Mammary epithelial cell (primary cell): ENCODE measurements at regions not wholly inside any gene's neighbourhood (a gene's known extent, or its start where the extent isn't known, plus 50 kb on each side); places are given as distances from the start of the nearest gene placed in this dataset.

Experiments used
- EZH2 ChIP-seq: IDR thresholded peaks from 2 replicates; pipeline ENCODE4 v1.6.1; 2012; ENCODE audit warnings: low read length, inconsistent platforms, borderline replicate concordance
- TF ChIP-seq, protein P1 (sequence below), 2 donors: IDR thresholded peaks in 1 of 2; conservative IDR thresholded peaks in 1 of 2; 2 replicates each; pipeline ENCODE4 v1.5.1; 2011 to 2012; ENCODE audit warnings: inconsistent platforms in 2 of 2, low read length in 2 of 2, mild to moderate bottlenecking in 2 of 2, control low read depth in 1 of 2, low read depth in 1 of 2; ENCODE audit not compliant: insufficient read depth in 1 of 2; ENCODE audit errors: extremely low read depth in 1 of 2

DNA sequence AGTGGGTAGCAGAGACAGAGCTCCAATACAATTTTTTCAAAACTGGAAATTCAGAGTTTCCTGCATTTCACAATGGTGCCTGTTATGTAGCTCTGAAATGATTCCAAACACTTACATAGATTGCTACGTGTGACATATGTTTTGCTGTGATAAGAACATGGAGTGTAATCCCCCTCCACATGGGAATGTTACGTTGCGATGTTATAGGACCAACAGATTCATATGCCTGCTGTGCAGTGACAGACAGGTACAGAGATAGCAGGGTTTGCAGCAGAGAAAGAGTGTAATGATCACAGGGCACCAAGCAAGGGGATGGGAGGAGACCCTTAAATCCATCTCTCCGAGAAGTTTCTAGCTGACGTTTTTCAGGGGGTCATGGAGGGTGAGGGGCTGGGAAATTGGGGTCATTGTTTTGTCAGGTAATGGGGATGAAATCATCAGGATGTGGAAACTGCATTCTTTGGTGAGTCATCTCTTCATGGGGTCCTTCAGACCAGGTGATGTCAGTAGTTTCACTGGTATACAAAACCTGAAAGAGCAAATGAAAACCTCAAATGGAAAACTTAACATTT is 76.6 kb upstream of the OSBPL8 start:
- no peak for TF ChIP-seq EZH2
- TF ChIP-seq, protein P1, sequence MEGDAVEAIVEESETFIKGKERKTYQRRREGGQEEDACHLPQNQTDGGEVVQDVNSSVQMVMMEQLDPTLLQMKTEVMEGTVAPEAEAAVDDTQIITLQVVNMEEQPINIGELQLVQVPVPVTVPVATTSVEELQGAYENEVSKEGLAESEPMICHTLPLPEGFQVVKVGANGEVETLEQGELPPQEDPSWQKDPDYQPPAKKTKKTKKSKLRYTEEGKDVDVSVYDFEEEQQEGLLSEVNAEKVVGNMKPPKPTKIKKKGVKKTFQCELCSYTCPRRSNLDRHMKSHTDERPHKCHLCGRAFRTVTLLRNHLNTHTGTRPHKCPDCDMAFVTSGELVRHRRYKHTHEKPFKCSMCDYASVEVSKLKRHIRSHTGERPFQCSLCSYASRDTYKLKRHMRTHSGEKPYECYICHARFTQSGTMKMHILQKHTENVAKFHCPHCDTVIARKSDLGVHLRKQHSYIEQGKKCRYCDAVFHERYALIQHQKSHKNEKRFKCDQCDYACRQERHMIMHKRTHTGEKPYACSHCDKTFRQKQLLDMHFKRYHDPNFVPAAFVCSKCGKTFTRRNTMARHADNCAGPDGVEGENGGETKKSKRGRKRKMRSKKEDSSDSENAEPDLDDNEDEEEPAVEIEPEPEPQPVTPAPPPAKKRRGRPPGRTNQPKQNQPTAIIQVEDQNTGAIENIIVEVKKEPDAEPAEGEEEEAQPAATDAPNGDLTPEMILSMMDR (conservative IDR thresholded peaks at IDR 0.05 in 1 of 2, IDR thresholded peaks at IDR 0.05 in 1 of 2; ENCODE audit: extremely low read depth in 1 of 2, insufficient read depth in 1 of 2, low read depth in 1 of 2, low read length in 2 of 2): no peak
